GM19043 (cell line): ENCODE measurements at regions not wholly inside any gene's neighbourhood (a gene's known extent, or its start where the extent isn't known, plus 50 kb on each side); places are given as distances from the start of the nearest gene placed in this dataset.

ENCODE experiments used
- ATAC-seq: cut with Tn5 transposase; IDR thresholded peaks from one replicate; pipeline ENCODE4 v1.9.1; 2021; ENCODE audit warnings: low read depth; ENCODE audit not compliant: unreplicated experiment

DNA sequence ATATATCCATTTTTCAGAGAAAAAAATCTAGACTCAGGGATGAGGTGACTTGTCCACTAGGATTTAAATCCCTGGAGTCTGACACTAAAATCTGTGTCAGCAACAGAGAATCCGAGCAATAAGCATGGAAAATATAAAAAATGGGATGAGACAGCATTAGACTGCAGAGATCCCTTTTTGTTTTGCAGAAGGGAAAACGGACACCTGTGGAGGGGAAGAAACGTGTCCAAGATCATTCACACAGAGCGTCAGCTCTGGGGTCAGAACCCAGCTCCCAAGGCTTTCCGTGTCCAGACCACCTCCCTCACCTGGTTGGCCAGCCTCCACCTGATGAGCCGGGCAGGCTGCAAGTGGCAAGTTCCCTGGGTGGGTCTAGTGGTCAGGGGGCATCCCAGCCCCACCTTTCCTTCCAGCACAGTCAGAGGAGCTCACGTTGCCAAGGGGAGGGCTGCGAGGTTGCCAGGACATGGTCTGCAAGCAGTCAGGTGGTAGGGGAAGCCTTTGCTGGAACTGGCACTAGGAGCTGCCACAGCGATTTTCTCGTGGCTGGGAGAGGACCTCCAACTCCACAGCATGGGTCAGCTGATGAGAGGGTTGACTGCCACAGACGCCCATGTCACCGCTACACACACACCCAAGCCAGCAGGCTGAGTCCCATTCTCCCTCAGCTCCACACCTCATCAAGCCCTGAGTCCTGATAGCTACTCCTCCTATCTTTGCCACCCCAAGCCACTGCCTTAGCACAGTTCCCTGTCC is 65.9 kb upstream of the CPLX2 start:
- ATAC-seq: no peak

DNA sequence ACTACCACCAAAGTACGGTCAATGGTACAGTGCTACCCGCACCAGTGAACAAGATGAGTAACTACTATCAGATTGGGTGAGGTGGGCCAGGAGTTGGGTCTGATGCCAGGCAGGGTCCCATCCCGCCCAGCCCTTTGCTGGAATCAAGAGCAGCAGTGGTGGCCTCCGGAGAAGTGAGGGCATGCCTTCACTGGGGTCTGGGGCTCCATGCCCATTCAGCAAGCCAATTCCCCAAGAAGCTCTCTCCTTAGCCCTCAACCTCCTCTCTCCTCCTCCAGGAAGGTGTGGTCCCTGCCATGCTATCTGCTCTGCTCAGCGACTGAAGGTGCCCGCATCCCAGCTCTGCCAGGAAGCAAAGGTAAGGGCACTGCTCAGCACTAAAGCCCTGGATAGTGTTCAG is 62.7 kb upstream of the CPLX2 start:
- no peak for ATAC-seq

DNA sequence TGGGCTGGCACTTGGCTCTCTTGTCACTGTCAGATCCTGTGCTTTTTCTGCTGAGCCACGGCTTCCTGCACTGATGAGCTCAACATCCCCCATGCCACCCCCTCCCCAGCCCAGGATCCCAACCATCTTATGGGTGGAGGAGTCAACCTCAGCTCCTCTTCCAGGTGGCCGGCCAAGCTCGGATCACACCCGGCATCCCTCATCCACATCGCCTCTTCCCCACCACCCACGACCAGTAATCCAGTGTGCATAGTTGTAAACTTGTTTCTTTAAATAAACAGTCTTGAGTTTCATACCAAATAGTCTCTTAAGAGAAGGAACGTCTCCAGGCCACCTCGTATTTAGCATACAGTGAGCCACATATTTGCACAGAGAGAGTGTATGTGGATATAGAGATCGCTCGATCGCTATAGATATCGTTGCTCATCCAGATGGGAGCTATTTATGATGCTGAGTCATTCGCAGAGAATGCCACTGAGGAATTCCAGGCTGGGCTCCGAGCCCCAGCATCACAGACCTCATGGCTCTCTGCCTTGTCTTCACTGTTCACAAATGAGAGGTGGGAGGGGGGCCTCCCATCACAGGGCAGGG is 61.8 kb upstream of the CPLX2 start:
- no peak for ATAC-seq

DNA sequence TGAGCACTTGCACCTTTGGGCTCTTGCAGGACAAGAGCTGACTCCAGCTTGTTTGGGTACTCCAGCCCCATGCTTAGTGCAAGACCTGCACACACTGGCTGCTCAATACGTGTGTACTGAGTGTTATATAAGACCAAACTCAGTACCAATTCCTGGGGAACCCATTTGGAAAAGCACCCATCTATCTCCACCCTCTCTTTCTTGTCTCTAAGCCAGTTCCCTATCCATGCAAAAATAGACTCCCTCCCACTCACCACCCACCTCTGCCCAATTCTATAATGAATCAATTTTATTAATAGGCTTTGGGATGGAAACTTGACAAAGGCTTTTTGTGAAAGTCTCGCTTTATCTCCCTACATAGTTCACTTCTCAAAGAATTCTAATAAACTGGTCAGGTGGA is 60.9 kb upstream of the CPLX2 start:
- no peak for ATAC-seq

DNA sequence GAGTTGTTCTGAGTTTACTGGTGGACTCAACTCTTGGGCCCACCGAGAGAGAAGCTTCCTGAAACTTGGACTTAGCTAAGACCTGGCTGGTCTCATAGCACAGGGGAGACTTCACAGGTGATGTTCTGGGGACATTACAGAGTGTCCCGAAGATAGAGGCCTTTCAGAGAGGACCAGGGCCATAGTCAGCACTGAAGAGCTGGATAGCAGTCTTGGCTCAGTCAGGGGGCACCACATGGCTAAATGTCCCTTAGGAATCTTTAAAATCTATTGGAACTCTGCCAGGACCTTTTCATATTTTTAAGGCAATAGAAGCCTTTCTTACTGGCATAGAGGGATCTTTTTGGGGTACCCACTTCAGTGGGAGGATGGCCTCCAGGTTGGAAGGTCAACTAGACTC is 59.8 kb upstream of the CPLX2 start:
- ATAC-seq: no peak

DNA sequence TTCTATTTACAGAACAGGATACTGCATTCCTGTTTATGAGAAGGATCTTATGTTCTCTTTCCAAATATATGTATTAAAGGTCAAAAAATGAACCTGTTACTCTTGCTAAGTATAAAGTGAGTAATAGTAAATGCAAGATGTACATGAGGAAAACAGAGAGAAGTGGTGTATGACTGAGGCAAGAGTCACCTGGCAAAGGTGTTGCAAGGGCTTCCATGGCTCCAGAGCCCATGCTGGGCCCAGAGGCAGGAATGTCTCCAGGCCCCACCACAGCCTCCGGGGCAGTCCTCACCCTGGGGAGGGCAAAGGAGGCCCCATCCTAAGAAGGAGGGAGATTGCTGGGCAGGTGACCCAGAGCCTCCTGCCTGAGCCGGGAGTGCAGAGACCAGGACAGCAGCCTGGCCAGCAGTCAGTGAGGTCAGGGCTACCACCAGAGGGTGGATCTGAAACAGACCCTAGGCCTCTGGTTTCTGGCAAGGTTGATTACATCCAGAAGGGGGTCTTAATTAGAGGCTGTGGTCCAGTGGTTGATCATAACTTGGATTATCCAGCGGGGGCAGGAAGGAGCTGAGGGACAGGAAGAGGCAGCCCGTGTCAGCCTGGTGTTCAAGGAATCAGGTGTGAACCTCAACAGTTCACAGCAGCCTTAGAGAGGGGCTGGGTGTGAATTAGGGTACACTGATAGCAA is 57.3 kb upstream of the CPLX2 start:
- no peak for ATAC-seq

DNA sequence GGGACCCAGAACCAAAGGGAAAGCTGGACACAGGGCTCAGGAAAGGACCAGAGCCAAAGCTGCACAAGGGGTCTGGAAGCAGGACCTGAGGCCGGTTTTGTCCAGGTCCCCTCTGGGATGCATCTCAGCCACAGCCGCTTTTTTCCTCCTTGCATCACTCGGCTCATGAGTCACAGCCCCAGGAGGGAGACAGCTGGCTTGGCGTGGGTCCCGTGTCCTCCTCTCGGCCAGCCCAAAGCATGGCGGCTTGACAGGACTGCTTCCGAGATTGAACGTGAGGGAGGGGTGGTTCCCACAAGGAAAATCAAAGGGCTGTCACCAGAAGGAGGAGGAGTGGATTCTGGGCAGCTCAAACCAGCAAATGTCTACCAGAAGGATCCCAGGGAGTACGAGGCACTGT is 56.7 kb upstream of the CPLX2 start:
- ATAC-seq: no peak

DNA sequence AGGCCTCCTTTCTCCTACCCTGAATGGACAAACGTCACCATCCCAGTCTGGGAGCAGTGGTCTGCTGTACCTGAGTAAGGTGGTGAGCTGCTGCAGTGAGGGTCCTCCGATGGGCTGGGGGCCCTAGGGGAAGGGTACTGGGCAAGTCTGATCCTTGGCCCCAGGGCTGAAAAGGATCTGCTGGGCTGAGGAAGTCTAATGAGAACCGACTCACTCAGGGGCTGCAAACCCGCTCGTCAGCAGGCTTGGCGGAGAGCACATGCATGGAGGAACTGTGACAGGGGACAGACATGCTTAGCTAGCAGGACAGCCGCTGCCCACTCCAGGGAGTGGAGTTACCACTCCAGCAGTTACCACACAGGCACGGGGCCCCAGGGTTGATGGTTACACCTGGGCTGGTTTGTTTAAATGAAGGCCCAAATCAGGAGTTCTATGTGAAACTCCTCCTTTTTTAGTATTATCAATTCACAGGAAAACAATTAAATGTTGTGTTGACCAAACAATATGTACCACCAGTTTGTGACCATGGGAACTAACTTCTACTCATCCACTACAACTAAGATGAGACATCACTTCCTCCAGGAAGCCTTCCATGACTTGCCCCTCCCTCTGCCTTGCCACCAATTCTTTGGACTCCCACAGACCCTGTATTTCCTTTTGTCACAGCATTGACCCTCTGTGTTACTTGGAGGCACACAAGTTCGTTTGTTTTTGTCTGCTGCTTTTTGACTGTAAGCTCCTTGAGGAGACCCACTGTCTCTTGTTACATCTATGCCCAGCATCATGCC is 56.1 kb upstream of the CPLX2 start:
- no peak for ATAC-seq

DNA sequence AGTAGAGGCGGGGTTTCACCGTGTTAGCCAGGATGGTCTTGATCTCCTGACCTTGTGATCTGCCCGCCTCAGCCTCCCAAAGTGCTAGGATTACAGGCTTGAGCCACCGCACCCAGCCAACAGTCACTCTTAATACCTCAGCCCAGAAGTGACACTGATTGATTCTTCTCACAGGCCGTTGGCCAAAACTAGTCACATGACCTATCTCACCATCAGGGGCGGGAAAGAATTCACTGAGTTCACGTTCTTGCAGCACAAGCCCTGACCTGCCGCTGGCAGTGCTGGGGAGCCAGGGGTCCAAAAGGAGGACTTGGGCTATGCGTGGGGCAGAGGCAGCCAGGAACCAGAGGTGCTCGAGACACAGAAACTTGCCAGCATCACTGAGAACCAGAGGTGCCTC is 55.0 kb upstream of the CPLX2 start:
- no peak for ATAC-seq

DNA sequence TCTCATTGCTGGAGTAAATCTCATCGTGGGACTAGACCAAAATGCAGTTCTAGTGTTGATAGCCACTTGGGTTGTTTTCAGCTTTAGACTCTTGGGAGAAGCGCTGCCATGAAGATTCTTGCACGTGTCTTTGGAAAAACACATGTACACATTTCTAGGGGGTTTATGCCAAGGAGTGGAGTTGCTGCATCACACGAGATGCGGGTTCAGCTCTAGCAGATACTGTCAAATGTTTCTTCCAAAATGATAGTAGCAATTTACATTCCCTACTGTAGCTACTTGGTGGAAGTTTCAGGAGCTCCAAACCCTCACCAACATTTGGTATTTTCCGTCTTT is 52.3 kb upstream of the CPLX2 start:
- no peak for ATAC-seq

DNA sequence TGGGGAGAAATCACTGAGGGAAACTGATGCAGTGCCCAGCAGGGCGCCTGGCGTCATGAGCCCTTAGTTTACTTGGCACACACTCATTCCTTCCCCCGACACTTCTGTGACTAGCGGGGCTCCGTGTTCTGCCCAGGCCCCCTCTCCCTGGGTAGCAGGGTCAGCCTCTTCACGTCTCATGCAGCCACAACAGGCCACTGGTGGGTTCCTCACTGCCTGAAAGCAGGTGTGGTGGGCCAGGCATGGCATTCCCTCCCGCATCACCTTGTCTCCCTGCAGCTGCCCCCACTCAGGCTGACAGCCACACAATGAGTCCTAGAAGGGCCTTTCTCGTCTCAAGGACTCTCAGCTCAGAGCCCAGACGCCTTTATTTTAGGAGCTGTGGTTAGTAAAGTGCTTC is 51.1 kb upstream of the CPLX2 start:
- no peak for ATAC-seq
